ENCODE measurements at regions not wholly inside any gene's neighbourhood (a gene's known extent, or its start where the extent isn't known, plus 50 kb on each side); places are given as distances from the start of the nearest gene placed in this dataset.

- TF ChIP-seq CTCF (IDR thresholded peaks at IDR 0.05) (no peak), POLR2A (IDR thresholded peaks at IDR 0.05) (no peak)
Measured at GRCh38 chr7:130939321-130940095, 205.5 kb upstream of the KLF14 start.

Data from upper lobe of left lung (tissue), 4 donors.